Neural crest cell (in vitro differentiated cells): ENCODE measurements at regions not wholly inside any gene's neighbourhood (a gene's known extent, or its start where the extent isn't known, plus 50 kb on each side); places are given as distances from the start of the nearest gene placed in this dataset.

Experiments used
- DNase-seq: peaks from one replicate; pipeline ENCODE4 v3.0.0; 2021; ENCODE audit warnings: low read depth, mixed read lengths, low spot score
- H3K27ac Mint-ChIP-seq: one replicate; pipeline ENCODE4 v1.8.0; 2021; ENCODE audit warnings: mild to moderate bottlenecking, mixed read lengths; ENCODE audit not compliant: unreplicated experiment
- H3K27me3 Mint-ChIP-seq: 2 replicates; pipeline ENCODE4 v1.8.0; 2021; ENCODE audit warnings: low read depth, mild to moderate bottlenecking, mixed read lengths
- H3K36me3 Mint-ChIP-seq: 2 replicates; pipeline ENCODE4 v1.8.0; 2021; ENCODE audit warnings: low read depth, mild to moderate bottlenecking, mixed read lengths
- H3K4me1 Mint-ChIP-seq: 2 replicates; pipeline ENCODE4 v1.8.0; 2021; ENCODE audit warnings: mixed read lengths
- H3K4me3 Mint-ChIP-seq: one replicate; pipeline ENCODE4 v1.8.0; 2021; ENCODE audit warnings: mild to moderate bottlenecking, mixed read lengths
- H3K9me3 Mint-ChIP-seq: 2 replicates; pipeline ENCODE4 v1.8.0; 2021; ENCODE audit warnings: mixed read lengths
- TF ChIP-seq, protein P1 (sequence below): fragments of 200-600 bp; sonication (generic); conservative IDR thresholded peaks from 2 replicates; pipeline ENCODE4 v1.5.0; 2021; ENCODE audit warnings: antibody characterized with exemption, mild to moderate bottlenecking

DNA sequence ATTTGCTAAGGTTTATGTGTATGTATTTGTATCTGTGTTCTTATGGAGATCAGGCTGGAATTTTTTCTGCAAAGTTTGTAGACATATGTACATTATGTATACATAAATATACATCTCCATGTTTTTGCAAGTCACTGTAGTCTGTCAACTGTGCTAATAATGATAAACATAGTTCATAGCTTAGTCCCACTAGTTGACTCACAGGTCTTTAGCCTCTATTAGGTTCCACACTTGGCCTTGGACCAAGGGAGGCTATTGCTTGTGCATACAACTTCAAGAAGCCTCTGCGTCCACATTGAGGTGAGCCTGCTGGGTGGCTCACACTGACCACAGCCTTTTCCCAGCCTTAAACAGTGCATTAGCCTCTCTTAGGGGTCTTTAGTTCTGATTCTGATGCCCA is 243.8 kb upstream of the PEX5L start:
- Mint-ChIP-seq H3K27me3 (peaks cover 2% of the 10 kb centered on the region), H3K4me3 (no peak overlapping the region), H3K27ac (no peak overlapping the region), H3K4me1 (peaks cover 15% of the 10 kb centered on the region), H3K36me3 (no peaks in the 10 kb centered on the region), H3K9me3 (no peaks in the 10 kb centered on the region)
- no peak for DNase-seq
- TF ChIP-seq, protein P1, sequence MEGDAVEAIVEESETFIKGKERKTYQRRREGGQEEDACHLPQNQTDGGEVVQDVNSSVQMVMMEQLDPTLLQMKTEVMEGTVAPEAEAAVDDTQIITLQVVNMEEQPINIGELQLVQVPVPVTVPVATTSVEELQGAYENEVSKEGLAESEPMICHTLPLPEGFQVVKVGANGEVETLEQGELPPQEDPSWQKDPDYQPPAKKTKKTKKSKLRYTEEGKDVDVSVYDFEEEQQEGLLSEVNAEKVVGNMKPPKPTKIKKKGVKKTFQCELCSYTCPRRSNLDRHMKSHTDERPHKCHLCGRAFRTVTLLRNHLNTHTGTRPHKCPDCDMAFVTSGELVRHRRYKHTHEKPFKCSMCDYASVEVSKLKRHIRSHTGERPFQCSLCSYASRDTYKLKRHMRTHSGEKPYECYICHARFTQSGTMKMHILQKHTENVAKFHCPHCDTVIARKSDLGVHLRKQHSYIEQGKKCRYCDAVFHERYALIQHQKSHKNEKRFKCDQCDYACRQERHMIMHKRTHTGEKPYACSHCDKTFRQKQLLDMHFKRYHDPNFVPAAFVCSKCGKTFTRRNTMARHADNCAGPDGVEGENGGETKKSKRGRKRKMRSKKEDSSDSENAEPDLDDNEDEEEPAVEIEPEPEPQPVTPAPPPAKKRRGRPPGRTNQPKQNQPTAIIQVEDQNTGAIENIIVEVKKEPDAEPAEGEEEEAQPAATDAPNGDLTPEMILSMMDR: no peak

DNA sequence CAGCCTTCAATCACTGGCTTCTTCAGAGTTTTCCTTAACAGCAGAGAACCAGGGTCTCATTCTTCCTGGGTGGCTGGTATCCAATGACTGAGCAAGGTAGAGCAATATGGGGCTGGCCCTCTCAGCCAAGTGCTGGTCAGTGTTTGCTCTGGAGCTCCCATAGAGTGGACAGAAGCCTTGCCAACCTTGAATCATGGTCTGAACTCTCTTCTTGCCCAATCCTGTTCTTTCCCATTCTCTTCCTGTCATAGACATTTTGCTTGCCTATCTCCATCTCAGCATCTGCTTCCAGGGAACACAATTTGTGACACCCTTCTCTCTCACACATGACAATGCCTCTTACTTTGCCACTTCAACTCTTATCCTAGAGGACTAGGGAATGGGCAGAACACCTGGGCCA is 245.6 kb upstream of the PEX5L start:
- TF ChIP-seq, protein P1: no peak
- no peaks in the 10 kb centered on the region for H3K9me3 Mint-ChIP-seq

DNA sequence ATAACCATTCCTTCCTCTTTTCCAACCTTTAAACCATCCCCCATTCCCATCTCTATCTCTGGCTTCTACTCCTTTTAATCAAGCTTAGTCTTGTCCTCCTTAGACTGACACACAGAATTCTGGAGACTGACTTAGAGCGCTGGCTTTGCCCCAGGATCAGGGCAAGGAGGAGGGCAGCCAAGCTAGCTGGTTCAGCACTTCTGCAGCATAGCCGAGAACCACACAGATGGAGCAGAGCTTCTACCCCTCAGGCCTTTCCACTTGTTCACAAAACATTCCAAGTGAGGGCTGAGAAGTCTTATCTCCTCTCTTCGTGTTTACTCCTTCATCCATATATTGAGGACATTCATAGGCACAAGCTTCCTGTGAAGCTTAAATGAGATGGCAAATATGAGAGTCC is 246.5 kb upstream of the PEX5L start:
- TF ChIP-seq, protein P1: no peak
- H3K4me1 Mint-ChIP-seq: peaks cover under 1% of the 10 kb centered on the region
- no peak for DNase-seq
- no peak overlapping the region for H3K27ac Mint-ChIP-seq
- H3K27me3 Mint-ChIP-seq: peaks cover 2% of the 10 kb centered on the region
- no peaks in the 10 kb centered on the region for H3K36me3 Mint-ChIP-seq
- H3K9me3 Mint-ChIP-seq: no peaks in the 10 kb centered on the region
- no peak overlapping the region for H3K4me3 Mint-ChIP-seq

More for the DNA sequence above, 245.6 kb upstream of the PEX5L start:
- Mint-ChIP-seq H3K4me1 (peaks cover 7% of the 10 kb centered on the region), H3K27me3 (peaks cover 2% of the 10 kb centered on the region), H3K4me3 (no peak overlapping the region), H3K36me3 (no peaks in the 10 kb centered on the region), H3K27ac (no peak overlapping the region)
- no peak for DNase-seq

DNA sequence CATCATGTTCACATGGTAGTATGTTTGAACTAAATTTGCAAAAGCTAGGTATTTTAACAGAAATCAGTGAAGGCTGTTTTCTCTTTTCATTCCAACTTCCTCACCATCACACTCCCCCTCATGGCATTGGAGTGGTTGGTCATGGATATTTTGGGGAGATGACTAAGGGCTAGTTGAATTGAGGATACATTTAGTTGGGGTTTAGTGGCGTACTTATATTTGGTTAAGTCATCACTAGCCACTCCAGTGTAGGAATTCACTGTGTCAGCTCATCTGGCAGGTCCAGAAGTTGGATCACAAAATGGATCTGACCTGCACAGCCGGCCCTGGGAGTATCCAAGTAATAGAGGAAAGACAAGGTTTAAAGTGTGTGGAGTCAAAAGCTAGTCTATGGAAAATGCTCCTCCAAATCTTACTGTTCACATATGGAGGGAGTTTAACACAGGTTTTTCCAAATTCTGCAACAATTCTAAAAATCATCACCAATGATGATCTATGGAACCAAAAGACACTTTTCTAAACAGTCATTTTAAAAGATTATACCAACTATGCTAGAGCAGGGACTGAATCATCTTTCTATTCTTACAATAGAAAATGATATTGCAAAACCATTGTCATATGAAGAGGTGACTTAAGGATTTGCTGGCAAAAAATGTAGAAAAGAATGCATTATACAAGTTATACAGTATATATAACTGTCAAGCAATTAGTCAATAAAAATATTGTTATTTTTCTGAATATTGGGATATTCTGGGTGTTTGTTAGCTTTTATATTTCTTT is 247.8 kb upstream of the PEX5L start:
- Mint-ChIP-seq H3K27me3 (peaks cover 2% of the 10 kb centered on the region), H3K36me3 (no peaks in the 10 kb centered on the region), H3K4me1 (no peaks in the 10 kb centered on the region), H3K4me3 (no peak overlapping the region), H3K27ac (no peak overlapping the region), H3K9me3 (no peaks in the 10 kb centered on the region)
- no peak for DNase-seq
- TF ChIP-seq, protein P1: no peak

DNA sequence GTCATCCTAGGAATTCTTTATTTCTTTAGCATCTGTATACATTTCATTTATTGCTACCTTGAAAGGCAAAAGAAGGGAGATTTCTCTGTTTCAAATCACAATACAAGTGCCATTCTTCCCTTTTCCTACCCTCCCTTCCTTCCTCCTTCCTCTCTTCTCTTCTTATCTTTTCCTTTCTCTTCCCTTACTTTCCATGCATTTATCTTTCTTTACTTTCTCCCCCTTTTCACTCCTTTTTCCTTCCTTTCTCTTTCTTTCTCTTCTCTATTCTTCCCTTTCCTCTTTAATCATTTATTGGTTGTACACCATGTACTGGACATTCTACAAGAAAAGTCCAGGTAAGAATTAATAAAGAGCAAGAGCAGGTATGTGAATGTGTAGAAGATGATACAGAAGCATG is 251.0 kb upstream of the PEX5L start:
- no peaks in the 10 kb centered on the region for H3K9me3 Mint-ChIP-seq
- no peak overlapping the region for H3K4me3 Mint-ChIP-seq
- TF ChIP-seq, protein P1: no peak
- no peak overlapping the region for H3K27ac Mint-ChIP-seq
- H3K4me1 Mint-ChIP-seq: no peaks in the 10 kb centered on the region
- H3K36me3 Mint-ChIP-seq: no peaks in the 10 kb centered on the region
- DNase-seq: no peak
- peaks cover 2% of the 10 kb centered on the region for H3K27me3 Mint-ChIP-seq
